GM18861 (cell line): ENCODE measurements at regions not wholly inside any gene's neighbourhood (a gene's known extent, or its start where the extent isn't known, plus 50 kb on each side); places are given as distances from the start of the nearest gene placed in this dataset.

ENCODE experiments used
- ATAC-seq: cut with Tn5 transposase; IDR thresholded peaks from one replicate; pipeline ENCODE4 v1.9.1; 2021; ENCODE audit not compliant: unreplicated experiment

DNA sequence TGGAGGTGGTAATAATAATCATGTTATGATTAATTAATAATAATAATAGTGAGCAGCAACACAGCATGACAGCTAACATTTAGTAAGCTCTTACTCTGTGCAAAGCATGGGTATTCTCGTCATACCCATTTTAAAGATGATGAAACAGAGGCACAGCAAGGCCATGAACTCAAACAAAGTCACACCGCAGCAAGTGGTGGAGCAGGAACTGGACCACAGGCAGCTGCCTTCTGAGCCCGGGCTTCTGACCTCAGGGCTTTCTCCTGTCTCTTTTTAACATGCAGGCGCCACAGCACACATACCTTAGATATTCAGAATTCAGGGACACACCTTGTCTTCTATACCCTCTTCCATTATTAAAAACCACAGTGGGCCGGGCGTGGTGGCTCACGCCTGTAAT is 50.7 kb upstream of the SPATA12 start:
- ATAC-seq = no peak

DNA sequence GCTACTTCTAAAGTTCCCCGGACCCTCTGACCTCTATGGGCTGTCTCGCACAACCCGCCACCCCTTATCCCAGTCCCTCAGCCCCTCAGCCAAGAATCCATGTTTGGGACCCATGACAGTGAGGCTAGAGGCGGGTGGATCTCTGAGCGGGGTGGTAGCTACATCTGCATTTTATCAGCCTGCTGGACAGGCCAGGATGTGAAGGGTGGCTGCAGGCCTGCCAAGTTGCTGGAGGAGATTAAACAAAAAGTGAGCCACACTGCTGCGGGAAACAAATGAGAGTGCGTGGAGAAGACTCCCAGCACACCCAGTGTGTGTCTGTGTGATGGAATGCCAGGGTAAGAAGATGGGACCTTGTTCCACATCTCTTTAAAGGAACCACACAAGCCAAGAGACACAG is 51.1 kb upstream of the SPATA12 start:
- no peak for ATAC-seq

DNA sequence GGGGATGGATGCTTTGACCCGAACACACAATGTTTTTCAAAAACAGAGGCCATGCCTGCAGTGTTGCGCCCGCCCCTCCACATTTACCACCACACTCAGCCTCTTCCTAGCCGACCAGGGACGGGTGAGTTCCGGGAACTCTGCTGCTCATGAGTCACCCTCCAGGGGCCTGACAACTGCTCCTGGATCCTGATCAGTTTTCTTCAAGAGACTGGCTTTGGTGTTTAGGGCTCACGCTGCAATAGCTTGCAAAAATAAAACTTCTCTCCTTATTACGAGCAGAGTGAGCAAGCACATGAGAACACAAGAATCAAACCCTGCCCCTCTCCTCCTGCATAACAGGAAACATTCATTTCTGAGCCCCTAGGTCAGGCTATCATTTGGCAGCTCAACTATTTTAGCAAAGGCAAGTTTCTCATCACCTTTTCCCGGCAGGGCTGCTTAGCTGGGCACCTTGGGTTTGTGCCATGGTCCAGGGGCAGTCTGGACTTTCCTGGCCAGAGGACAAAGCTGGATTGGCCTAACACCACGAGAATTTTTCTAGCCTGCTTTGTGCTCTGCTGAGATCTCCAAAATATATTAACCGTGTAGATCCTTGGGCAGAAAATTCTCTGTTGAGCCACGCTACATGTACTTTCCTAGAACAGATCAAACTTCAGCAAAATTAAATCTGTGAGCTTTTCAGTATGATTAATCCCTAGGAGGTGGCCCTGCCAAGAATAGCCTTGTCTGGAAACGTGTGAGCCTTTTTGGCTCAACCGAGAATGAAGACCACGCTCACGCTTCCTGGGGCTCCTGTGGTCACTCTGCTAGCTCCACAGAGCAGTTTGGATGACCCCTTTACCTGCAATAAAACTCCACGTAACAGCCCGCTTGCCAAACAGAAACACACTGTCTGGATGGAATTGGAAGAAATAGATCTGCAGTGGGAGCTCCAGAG is 52.7 kb upstream of the SPATA12 start:
- no peak for ATAC-seq

DNA sequence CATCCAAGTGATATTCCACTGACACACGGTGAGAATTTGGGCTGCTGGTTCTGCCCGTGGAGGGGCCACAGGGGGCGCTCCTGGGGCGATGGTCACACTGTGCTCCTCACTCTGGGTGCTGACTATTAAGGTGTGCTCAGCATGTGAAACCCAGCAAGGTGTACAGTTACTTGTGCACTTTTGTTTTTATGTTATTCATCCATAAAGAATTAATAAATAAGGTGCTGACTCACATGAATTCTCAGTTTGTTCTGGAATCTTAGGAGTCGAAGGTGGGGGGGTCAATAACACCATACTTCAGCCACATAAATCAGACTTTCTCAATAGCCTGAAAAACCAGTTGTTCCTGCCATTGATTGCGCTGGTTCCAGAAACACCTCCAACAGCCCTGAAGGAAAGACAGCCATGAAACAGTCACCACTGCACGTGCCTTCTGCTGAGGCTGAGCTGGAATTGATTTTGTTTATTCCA is 53.5 kb upstream of the SPATA12 start:
- no peak for ATAC-seq

DNA sequence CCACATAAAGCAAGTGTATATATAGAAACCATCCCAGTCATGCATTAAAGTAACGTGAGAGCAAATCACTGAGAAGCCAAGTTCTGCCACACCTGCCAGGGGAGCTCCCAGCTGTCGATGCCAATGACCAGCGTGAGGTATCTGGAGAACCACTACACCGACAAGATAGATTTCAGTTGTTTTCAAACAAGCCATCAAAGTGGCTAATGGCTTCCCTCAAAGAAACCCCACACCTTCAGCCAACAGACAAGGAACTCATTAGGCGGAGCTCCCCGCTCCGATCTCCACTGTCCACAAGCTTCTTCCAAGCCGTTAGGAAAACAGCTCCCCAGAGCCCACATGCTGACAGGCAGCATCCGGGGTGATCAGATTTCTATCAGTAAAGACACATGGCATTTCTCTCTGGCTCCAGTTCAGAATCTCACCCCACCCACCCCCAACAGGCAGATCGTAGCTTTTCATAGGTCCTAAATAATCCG is 54.2 kb upstream of the SPATA12 start:
- no peak for ATAC-seq

DNA sequence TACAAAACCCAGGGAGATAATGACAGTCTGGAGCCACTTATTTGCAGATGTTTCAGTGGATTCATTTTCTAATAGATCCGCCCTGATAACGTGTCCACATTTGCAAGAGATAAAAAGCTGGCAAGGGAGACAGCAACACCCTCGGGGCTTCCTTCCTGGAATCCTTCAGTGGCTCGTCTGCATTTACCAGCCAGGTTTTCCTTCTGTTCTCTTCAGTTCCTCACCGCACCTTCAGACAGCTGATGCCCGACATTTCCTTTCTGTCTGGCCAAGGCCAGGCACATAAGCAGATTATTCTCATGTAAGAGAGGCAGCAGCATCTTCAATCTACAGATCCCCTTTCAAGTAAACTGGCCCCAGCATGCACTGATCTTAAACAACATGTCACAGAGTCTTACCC is 56.2 kb upstream of the SPATA12 start:
- ATAC-seq = no peak

DNA sequence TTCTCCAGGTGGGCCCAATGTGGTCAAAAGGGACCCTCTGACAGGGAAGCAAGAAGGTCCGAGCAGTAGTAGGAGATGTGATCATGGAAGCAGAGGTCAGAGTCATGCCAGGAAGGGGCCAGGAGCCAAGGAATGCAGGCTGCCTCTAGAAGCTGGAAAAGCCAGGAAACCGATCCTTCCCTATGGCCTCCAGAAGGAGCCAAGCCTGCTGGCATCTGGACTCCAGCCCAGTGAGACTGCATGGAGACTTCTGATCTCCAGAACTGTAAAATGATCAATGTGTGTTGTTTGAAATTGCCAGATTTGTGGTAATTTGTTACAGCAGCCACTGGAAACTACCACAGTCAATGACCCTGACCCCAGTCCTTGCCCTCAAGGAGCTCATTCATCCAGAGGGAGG is 56.8 kb upstream of the SPATA12 start:
- no peak for ATAC-seq

DNA sequence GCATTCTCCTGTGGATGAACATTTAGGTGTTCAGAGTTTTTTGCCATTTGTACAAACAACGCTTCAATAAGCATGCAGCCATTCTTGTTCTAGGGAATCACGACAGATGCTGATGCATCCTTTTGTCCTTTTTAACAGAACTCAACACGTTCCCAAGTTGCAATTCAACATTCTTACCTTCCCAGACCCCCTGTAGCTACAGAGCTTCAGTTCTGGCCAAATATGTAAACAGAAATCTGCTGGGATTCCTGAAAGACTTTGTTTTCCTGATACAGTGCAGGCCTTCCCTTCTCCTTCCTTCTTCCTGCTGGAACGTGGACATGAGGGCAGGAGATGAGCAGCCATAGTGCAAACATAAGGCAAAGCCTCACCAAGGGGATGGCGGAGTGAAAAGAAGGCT is 59.1 kb upstream of the SPATA12 start:
- ATAC-seq = no peak

DNA sequence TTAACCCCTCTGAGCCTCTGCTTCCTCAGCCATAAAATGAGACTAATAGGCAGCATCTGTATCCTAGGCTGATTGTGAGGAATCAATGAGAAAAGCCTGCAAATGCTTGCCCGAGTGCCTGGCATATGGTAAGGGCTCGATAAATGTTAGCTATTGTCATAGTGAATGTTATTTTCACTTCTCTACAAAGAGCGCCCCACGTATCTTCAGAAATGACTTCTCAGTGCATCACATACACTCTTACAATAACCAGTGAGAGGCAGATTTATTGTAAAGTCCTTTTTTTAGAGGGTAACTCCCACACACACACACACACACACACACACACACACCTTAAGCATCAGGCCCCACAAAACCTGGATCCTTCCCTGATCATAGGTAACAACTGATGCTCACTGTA is 60.5 kb upstream of the SPATA12 start:
- ATAC-seq = no peak

DNA sequence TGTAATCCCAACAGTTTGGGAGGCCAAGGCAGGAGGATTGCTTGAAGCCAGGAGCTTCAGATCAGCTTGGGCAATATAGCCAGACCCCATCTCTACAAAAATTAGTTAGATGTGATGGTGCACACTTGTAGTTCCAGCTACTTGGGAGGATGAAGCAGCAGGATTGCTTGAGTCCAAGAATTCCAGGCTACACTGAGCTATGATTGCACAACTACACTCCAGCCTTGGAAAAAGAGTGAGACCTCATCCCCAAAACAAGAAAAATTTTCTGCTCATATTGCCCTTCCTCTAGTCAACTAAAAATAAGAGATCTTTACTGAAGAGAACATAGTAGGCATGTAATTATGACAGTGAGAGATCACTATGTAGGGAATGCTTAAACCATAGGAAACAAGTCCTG is 60.9 kb upstream of the SPATA12 start:
- no peak for ATAC-seq

DNA sequence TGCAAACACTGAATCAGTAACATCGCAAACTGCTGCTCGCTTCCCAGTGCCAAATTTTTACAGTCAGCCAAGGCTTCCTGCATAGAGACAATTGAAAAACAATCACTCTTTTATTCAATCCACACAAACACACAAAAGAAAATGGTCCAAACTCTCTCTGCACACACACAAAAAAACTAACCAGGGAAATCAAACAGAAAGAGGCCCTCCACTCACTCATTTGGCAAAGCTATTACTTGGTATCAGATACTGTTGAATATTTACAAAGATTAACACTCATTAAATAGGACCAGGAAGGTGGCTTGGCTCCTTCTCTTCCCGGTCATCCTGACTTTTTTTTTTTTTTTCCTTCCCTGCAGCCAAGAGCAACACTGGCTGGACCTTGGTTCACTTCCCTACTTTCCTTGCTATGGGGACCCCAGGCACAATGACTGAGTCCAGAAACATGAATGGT is 62.4 kb upstream of the SPATA12 start:
- ATAC-seq = no peak

DNA sequence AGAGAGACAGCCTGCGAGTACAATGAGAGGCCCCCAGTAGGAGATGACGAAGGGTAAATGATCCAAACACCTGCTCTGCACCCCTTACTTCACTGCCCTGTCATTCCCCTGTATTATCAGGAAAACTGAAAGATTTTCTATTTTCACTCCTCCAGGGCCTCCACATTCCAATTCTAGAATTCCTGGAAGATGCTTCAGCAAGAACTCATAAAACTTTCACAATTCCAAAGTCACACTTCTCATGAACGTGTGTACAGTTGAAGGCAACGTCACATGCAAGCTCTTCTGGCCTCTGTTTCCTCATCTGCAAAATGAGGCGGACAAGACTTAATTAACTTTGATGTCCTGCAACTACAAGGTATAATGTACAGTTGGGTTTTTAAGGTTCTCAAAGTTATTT is 62.8 kb upstream of the SPATA12 start:
- ATAC-seq = no peak

DNA sequence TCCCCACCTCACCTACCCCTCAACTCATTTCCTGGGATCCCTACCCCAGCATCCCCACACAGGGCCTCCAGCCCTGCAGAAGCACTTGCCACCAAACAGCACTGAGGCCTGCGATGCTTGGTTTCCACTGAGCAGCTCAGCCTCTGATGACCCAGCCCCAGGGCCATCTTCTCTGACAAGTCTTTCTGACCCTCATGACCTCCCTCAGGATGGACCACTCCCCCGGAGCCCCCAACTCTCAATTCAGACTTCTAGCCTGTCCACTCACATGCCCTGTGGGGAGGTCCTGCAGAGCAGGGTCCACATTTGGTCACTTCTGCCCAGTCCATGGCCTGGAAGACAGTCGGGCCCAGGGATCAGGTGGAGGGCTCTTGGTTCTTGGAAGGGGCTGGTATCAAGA is 63.4 kb upstream of the SPATA12 start:
- ATAC-seq = no peak

DNA sequence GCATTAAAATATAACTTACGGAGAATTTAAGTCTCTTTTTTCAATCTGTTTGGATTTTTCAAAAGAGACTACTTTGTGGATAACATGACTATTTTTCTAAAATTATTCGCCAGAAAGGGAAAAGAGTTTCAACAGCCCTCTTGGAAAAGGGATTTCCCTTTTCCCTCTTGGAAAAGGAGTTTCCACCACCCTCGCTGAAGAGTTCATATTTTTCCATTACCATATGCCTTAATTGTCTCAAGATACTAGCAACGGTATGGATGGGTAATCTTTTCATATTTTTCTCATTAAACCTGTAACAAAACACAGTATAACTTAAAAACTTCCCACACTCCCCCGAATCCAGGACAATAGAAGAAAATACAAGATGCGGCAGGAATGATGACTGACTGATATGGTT is 66.1 kb upstream of the SPATA12 start:
- ATAC-seq = no peak

DNA sequence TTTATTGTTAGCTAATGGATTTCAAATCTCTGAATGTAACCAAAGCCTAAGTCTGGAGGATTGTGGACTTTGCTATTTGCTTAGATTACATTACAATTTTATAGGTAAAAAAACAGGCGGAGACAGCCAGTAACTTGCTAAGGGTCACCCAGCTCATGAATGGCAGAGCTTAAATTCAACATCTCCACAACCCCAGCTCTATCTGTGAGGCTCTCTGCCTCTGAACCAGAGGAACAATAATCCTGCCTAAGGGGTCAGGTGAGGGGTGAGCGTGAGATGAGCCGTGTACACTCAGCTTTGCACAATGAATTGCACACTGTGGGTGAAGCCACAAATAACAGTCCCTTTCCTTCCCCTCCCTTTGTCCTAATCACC is 69.8 kb upstream of the SPATA12 start:
- no peak for ATAC-seq

DNA sequence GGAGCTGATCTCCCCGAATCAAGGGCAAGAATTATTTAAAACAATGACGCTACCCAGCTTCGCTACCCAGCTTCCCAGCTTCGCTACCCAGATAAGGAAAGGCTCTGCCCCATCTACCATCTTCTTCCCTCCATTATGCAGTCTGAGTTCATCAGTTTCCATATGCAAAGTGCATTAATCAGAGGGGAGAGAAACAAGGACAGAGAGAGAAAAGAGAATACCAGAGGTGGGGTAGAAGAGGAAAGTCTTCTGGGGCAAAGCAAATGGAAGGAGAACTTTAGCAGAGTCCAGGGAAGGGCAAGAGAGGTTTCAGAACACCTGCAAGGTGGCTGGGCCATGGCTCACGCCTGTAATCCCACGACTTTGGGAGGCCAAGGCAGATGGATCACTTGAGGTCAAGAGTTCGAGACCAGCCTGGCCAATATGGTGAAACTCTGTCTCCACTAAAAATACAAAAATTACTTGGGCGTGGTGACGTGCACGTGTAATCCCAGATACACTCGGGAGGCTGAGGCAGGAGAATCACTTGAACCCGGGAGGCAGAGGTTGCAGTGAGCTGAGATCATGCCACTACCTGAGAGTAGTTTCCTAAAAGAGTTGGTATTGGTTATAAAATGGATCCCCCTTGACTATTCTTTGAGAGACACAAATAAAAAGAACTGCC is 70.4 kb upstream of the SPATA12 start:
- no peak for ATAC-seq

DNA sequence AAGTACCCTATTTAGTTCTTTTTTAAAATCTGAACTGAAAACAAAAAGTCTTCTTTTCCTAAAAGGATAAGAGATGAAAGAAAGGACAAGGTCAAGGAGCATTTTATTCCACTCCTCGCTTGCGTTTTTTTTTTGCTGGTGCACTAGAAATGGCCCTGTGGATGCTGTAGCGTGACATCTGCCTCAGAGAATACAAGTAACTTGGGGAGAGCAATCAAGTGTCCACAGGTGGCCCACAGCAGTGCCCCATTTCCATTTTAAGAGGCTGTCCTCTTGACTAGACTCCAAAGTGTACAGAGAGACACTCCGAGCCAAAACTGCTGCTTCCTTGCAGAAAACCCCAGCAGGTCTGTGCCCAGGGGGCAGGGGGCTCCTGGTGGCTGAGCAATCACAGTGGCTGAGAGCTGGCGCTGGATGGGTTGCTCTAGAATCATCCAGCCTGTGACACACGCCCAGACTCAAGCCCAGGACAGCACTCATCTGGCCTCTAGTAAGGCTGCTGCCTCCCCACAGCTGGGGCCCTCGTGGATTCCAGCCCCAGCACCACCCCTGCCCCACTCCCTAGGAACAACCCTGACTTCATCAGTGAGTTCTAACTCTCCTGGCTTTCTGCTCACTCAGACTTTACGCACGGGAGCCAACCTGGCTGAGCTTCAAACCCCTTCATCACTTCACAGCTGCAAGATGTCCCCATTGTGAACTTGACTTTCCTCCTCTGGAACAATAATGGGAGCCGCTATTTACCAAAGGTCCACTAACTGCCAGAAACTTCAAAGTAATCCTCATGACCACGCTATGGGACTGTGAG is 71.1 kb upstream of the SPATA12 start:
- ATAC-seq = no peak

DNA sequence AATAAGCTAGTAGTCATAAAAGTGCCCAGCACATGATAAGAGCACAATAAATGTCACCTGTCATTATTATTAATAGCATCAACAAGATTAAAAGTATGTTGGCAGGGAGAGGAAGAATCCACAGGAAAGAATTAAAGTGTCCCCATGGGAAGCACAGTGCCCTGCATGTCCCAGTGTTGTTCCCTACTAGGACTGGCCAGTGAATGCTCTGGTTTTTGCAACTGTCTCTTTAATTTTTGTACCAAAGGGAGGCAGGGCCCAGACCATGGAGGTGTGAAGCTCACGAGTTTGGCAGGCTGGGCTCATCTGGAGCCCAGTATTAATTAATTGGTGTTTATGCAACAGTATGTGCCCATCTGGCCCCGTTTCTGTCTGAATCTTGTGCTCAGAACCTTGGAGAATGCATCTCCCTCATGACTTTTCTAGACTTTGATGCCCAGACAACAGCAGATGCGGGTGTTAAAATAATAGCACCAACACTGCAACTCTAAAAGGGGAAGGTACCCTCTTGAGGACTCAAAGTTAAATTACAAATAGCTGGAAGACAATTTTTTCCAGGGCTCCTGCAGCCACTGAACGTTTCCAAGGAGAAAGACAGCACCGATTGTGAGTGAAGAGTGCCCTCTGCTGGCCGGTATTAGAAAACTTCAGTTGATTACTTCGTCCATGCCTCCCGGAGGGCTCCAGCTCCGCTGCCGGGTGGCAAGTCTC is 71.9 kb upstream of the SPATA12 start:
- no peak for ATAC-seq

DNA sequence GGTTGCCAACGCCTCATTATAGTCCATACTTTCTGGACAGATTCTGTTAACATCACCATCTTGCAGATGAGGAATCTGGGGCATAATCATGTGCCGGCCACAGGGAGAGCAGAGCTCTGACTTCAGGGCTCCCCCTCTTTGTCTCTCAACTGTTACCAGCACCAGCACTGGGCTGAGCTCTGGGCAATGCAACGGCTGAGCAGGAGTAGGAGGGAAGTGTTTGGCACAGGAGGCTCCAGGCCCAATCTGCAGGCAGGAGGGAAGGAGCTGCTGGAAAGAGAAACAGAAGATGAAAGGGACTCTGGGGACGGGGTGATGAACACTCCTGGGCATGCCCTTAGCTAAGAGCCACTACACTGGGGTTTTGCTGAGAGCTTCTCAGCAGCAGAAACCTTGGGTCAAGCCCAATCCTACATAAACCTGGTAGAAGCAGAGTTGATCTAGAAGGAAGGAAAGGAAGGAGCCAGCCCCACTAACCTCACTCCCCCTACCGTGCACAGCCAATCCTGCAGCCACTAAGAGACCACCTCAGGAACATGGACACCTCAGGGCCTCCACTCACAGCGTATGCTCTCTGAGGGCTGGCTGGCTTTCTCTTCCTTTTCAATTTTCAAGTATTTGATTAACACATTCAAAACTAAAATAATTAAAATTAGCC is 73.1 kb upstream of the SPATA12 start:
- ATAC-seq = no peak

DNA sequence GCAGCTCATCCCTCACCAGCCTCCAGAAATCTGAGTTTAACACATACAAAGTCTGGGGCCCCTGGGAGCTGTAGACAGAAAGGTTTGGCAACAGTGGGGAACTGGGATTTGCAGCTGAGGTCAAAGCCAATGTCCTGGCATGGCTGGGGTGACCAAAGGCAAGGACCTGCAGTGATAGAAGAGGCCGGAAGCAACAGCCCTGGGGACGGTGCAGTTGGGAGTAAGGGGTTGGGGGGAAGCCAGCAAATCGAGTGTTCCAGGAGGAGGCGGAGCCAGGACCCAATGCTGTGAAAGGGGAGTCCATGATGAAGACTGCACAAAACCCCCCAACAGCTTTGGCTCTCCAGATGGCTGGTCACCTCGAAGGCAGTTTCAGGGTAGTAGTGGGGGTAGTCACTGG is 74.1 kb upstream of the SPATA12 start:
- no peak for ATAC-seq
